Esophagus squamous epithelium (tissue), 5 donors: ENCODE measurements at regions not wholly inside any gene's neighbourhood (a gene's known extent, or its start where the extent isn't known, plus 50 kb on each side); places are given as distances from the start of the nearest gene placed in this dataset.

Experiments
- DNase-seq: peaks from one replicate; lab custom pipeline; 2025; lab: John Stamatoyannopoulos, UW
- H3K27ac ChIP-seq, 4 donors: fragments of 200-600 bp; sonication (generic); one replicate each; pipeline ENCODE4 v1.5.1; 2016 to 2019; ENCODE audit warnings: mild to moderate bottlenecking in 1 of 4
- H3K27me3 ChIP-seq, 4 donors: fragments of 200-600 bp; sonication (generic); 1 replicate in 3 of 4; 2 replicates in 1 of 4; pipeline versions ENCODE4 v1.5.1 to v1.6.0; 2017 to 2021; ENCODE audit warnings: antibody characterized with exemption in 1 of 4
- H3K36me3 ChIP-seq, 3 donors: fragments of 200-600 bp; sonication (generic); one replicate each; pipeline ENCODE4 v1.5.1; 2016 to 2019
- H3K4me1 ChIP-seq, 3 donors: fragments of 200-600 bp; sonication (generic); one replicate each; pipeline ENCODE4 v1.5.1; 2017 to 2019
- H3K4me3 ChIP-seq, 4 donors: fragments of 200-600 bp; sonication (generic); 1 replicate in 3 of 4; 2 replicates in 1 of 4; pipeline ENCODE4 v1.5.1; 2016 to 2019; ENCODE audit warnings: mild to moderate bottlenecking in 2 of 4, moderate library complexity in 1 of 4
- H3K9me3 ChIP-seq, 3 donors: fragments of 200-600 bp; sonication (generic); one replicate each; pipeline ENCODE4 v1.5.1; 2016 to 2019
- CTCF ChIP-seq, 6 experiments: fragments of 450-650 bp in 4 of 6; fragments of 200-600 bp in 2 of 6; sonication (generic) in 2 of 6; IDR thresholded peaks; one replicate each; pipeline ENCODE4 v1.5.1; 2016 to 2019; ENCODE audit warnings: antibody characterized with exemption in 6 of 6, mild to moderate bottlenecking in 4 of 6, moderate library complexity in 4 of 6
- POLR2A ChIP-seq, 4 donors: fragments of 450-650 bp; IDR thresholded peaks; one replicate each; pipeline ENCODE4 v1.6.1; 2017; ENCODE audit warnings: antibody characterized with exemption in 4 of 4, mild to moderate bottlenecking in 4 of 4, moderate library complexity in 3 of 4
- WGBS, 2 donors: methylation state at CpG; one replicate each; pipeline ENCODE4 v1.1.5; 2018; 5-methylcytosine and 5-hydroxymethylcytosine counted together
- intact Hi-C: fragments of 100-400 bp; cut with DNase I; formaldehyde crosslinking; loops from one replicate; pipeline ENCODE4 v1.15.0; 2022
- donor health status: DM: yes; HTN: yes; CAD: no.

GRCh38 chr4:126446917-126447316 is 1132.2 kb downstream of the FAT4 start:
- TF ChIP-seq POLR2A (IDR thresholded peaks at IDR 0.05), result no peak
- no peak for TF ChIP-seq CTCF (IDR thresholded peaks at IDR 0.05)
- no peak overlapping the region for H3K4me3 ChIP-seq
- DNase-seq, result no peak
- H3K9me3 ChIP-seq, result no peaks in the 10 kb centered on the region
- no peaks in the 10 kb centered on the region for H3K4me1 ChIP-seq
- H3K27ac ChIP-seq, result no peak overlapping the region
- intact Hi-C loops, result no loop called here
- H3K36me3 ChIP-seq, result no peaks in the 10 kb centered on the region
- 83 to 90% methylated on average over 2 of the region's 2 CpGs for WGBS, 2 donors
- no peaks in the 10 kb centered on the region for H3K27me3 ChIP-seq

GRCh38 chr4:126448086-126448845 is 1133.5 kb downstream of the FAT4 start:
- Histone ChIP-seq H3K36me3 (no peaks in the 10 kb centered on the region), H3K27ac (no peak overlapping the region), H3K4me1 (no peaks in the 10 kb centered on the region), H3K9me3 (no peaks in the 10 kb centered on the region), H3K4me3 (no peak overlapping the region), H3K27me3 (no peaks in the 10 kb centered on the region)
- no peak for TF ChIP-seq CTCF (IDR thresholded peaks at IDR 0.05)
- TF ChIP-seq POLR2A (IDR thresholded peaks at IDR 0.05), result no peak
- no peak for DNase-seq
- WGBS, 2 donors, result 74 to 91% methylated on average over 7 of the region's 7 CpGs
- intact Hi-C loops, result no loop called here

- WGBS, 2 donors, result 49 to 52% methylated on average over 2 of the region's 2 CpGs
- Histone ChIP-seq H3K9me3 (no peaks in the 10 kb centered on the region), H3K27me3 (no peaks in the 10 kb centered on the region), H3K4me1 (no peaks in the 10 kb centered on the region), H3K36me3 (no peaks in the 10 kb centered on the region), H3K4me3 (no peak overlapping the region), H3K27ac (no peak overlapping the region)
- no peak for DNase-seq
- no peak for TF ChIP-seq POLR2A (IDR thresholded peaks at IDR 0.05)
- TF ChIP-seq CTCF (IDR thresholded peaks at IDR 0.05), result no peak
- intact Hi-C loops, result no loop called here
These were observed 1136.6 kb downstream of the FAT4 start for GRCh38 chr4:126451237-126451873.

- no peak overlapping the region for H3K4me3 ChIP-seq
- no peaks in the 10 kb centered on the region for H3K36me3 ChIP-seq
- intact Hi-C loops, result no loop called here
- no peaks in the 10 kb centered on the region for H3K9me3 ChIP-seq
- H3K27me3 ChIP-seq, result no peaks in the 10 kb centered on the region
- WGBS, 2 donors, result 76 to 81% methylated on average over 4 of the region's 4 CpGs
- H3K27ac ChIP-seq, result no peak overlapping the region
- no peak for DNase-seq
- no peak for TF ChIP-seq CTCF (IDR thresholded peaks at IDR 0.05)
- TF ChIP-seq POLR2A (IDR thresholded peaks at IDR 0.05), result no peak
- H3K4me1 ChIP-seq, result no peaks in the 10 kb centered on the region
These were observed 1141.1 kb downstream of the FAT4 start for GRCh38 chr4:126455865-126456264.

- TF ChIP-seq CTCF (IDR thresholded peaks at IDR 0.05) (no peak), POLR2A (IDR thresholded peaks at IDR 0.05) (no peak)
- DNase-seq, result no peak
- 43 to 50% methylated on average over 1 of the region's 1 CpG for WGBS, 2 donors
- Histone ChIP-seq H3K27ac (no peak overlapping the region), H3K27me3 (no peaks in the 10 kb centered on the region), H3K4me1 (no peaks in the 10 kb centered on the region), H3K36me3 (no peaks in the 10 kb centered on the region), H3K4me3 (no peak overlapping the region), H3K9me3 (no peaks in the 10 kb centered on the region)
- intact Hi-C loops, result no loop called here
These were observed 1144.2 kb downstream of the FAT4 start for GRCh38 chr4:126458993-126459392.
